IPS-11a (cell line): ENCODE measurements at regions not wholly inside any gene's neighbourhood (a gene's known extent, or its start where the extent isn't known, plus 50 kb on each side); places are given as distances from the start of the nearest gene placed in this dataset.
"Not testable (repeated sequence)": the region's sequence is repeated elsewhere in the genome, so short reads cannot be mapped to it uniquely, and the experiment has no call there.

Source experiments
- H3K4me3 ChIP-seq: one replicate; pipeline ENCODE4 v1.5.1; 2013; ENCODE audit warnings: low read depth, low read length, control low read depth

DNA sequence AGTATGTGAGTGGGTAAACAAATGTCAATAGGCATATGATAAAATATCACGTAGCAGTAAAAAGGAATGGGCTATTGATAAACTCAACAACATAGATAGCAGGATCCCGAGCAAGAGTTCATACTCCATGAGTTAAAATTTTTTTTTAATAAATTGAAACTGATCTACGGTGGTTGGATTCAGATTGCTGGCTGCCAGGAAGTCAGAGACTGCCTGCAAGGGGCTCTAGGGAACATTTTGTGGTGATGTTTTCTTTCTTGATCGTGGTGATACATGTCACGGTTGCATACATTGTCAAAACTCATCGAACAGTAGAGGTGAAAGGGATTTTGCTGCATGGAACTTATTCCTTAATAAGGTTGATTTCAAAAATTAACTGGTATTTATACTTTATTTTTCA lies 62.6 kb upstream of the WNT7B start:
- no peak overlapping the region for H3K4me3 ChIP-seq

GRCh38 chr22:46040471-46041465 lies 63.8 kb upstream of the WNT7B start:
- H3K4me3 ChIP-seq = no peak overlapping the region

DNA sequence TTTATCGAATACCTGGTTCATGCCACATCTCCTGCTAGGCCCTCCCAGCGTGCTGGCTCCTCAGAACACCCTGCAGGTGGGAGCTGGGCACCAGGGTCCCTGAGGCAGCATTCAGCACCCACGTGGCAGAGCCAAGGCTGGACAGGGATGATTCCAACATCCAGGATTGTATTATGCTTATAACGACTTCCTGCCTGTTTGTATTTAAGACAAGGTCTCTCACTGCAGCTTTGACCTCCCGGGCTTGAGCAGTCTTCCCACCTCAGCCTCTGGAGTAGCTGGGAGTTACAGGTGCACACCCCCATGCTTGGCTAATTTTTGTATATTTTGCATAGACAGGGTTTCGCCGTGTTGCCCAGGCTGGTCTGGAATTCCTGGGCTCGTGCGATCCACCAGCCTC lies 64.7 kb upstream of the WNT7B start:
- no peak overlapping the region for H3K4me3 ChIP-seq

DNA sequence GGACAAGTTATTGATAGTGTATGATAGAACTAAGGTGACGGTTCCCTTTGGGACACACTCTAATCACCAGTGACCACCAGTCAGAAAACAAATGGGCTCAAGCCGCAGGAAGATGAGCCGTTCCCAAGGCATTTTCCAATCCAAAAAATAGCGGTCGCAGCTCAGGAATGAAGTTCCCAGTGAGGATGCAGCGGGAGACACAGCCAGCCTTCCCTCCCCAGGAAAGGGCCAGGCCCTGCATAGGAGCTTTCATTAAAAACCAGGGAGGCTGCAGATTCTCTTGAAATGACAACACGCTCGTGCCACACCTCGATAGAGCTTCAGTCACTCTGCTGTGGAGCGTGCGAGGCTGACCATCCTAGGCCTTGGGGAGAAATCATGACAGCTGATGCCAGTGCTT lies 65.8 kb upstream of the WNT7B start:
- H3K4me3 ChIP-seq = no peak overlapping the region

- no peak overlapping the region for H3K4me3 ChIP-seq
Observed at GRCh38 chr22:46043339-46043738, 66.4 kb upstream of the WNT7B start.

DNA sequence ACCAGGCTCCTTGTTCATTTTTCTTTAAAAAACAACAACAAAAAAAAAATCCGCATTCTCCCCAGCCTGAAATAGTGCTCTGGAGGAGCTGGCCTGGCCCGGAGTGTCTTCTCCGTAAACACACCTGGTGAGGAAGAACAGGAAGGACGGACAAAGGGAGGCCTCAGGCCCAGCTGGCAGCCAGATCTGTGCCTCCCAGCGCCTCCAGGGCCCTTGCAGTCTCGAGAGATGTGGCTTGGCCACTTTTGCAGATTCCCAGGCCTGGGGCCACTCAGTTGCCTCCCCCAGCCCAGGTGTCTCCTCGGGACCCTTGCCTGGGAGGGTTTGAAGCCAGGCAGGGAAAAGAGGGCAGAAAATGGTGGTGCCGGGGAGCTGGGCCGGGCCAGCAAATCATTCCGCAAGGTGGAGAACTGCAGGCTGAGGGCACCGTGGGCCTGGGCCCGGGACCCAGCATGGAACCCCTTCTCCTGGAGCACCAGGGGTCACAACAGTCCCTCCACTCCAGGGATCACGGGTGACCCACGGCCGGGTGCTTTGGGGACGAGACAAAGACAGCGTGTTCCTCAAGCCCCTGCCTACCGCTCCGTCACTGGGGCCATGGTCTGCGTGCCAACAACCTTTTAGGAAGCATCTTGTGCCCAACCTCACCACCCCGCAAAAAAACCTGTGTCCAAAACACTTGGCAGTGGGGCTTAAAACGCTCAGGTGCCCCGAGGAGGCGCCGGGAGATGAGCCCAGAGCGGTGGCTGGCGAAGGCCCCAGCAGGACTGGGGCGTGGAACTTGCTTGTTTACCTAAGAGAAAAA lies 67.1 kb upstream of the WNT7B start:
- peak overlapping the region; percentile 17 for H3K4me3 ChIP-seq

- H3K4me3 ChIP-seq = peak overlapping the region; percentile 17
Observed at GRCh38 chr22:46044621-46045458, 67.9 kb upstream of the WNT7B start.

- no peak overlapping the region for H3K4me3 ChIP-seq
Observed at GRCh38 chr22:46045459-46046298, 68.7 kb upstream of the WNT7B start.

DNA sequence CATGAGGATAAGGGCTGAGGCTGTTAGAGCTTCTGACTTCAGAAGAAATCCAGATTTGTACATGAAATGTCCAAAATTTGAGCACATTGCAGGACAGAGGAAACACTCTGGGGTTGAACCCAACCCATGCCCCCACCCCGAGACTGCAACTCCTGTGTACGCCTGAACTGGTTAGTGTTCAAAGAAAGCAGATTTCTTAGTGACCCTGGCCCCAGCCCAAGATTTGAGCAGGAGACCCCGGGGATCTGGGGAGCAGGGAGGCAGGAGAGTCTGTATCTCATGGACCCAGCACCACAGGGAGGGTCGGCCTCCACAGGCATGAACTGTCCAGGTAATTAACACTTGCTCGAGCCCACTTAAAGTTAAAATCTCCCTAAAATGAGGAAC lies 69.3 kb upstream of the WNT7B start:
- H3K4me3 ChIP-seq = no peak overlapping the region

DNA sequence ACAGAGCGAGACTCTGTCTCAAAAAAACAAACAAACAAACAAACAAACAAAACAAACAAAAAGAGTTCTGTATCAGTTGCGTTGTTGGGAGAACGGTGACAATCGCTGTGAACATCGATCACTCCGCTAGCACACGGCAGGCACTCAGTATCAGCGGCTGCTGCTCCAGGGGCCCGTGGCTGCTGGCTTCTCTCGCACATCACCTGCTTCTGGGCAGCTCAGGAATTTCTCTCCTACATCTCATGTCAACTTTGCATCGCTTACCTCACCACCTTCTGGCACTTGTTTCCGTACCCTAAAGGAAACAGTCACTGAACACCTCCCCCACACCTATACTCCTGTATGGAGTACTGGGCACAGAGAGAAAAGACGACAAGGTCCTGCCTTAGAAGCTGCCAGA lies 70.3 kb upstream of the WNT7B start:
- H3K4me3 ChIP-seq = no peak overlapping the region

DNA sequence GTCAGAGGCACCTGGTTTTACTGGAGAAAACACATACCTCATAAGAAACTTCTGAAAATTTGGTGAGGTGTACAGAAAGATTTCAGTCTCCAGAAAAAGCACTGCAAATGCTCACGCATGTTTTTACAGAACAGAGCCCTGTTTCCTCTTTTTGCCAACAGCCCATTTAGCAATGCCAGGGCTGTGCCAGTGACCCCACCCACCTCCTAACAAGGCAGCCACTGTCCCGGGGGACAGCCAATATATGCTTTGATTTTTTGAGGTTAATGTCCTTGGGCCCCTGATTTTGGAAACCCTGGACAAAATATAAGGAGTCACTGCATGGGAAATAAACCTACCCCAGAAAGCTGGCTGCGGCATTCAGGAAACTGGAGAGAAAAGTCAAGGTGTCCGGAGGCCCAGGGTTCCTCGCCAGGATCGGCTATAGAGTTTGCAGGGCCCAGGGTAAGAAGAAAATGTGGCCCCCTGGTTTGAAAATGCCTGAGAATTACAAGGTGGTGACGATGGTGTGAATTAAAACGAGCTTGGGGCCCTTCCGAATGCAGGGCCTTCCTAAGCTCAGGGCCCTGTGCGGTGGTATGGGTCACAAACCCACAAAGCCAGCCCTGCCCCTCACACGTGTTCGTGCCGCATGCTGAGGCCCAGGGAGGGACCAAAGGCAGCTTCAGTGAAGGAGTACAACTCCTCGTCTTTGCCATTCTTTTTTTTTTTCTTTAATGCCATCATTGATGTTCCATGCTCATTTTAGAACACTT lies 71.1 kb upstream of the WNT7B start:
- H3K4me3 ChIP-seq = no peak overlapping the region

DNA sequence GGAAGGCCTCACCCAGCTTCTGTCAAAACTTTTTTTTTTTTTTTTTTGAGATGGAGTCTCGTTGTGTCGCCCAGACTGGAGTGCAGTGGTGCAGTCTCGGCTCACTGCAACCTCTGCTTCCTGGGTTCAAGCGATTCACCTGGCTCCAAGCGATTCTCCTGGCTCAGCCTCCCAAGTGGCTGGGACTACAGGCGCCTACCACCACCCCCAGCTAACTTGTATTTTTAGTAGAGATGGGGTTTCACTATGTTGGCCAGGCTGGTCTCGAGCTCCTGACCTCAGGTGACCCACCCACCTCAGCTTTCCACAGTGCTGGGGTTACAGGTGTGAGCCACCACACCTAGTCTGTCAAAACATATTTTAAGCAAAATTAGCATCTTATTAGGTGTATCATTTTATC lies 71.7 kb upstream of the WNT7B start:
- H3K4me3 ChIP-seq = not testable (repeated sequence)

GRCh38 chr22:46049726-46050450 lies 72.9 kb upstream of the WNT7B start:
- H3K4me3 ChIP-seq = no peak overlapping the region

DNA sequence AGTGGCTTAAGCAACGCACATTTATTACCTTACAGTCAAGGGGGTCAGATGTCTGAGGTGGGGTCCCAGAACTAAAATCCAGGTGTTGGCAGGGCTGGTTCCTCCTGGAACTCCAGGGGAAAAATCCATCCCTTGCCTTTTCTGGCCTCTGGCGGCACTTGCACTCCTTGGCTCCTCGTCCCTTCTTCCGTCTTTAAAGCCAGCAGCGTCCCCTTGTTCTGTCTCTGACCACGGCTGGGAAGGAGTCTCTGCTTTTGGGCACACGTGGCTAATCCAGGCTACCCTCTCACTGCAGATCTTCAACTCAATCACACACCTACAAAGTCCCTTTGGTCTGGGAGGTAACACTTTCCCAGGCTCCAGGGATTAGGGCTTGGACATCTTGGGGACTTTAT lies 73.5 kb upstream of the WNT7B start:
- H3K4me3 ChIP-seq = no peak overlapping the region

GRCh38 chr22:46050916-46051614 lies 74.1 kb upstream of the WNT7B start:
- H3K4me3 ChIP-seq = no peak overlapping the region

- no peak overlapping the region for H3K4me3 ChIP-seq
Observed at GRCh38 chr22:46051646-46052045, 74.7 kb upstream of the WNT7B start.

GRCh38 chr22:46052331-46052771 lies 75.4 kb upstream of the WNT7B start:
- no peak overlapping the region for H3K4me3 ChIP-seq
